ENCODE measurements at regions not wholly inside any gene's neighbourhood (a gene's known extent, or its start where the extent isn't known, plus 50 kb on each side); places are given as distances from the start of the nearest gene placed in this dataset.

DNA sequence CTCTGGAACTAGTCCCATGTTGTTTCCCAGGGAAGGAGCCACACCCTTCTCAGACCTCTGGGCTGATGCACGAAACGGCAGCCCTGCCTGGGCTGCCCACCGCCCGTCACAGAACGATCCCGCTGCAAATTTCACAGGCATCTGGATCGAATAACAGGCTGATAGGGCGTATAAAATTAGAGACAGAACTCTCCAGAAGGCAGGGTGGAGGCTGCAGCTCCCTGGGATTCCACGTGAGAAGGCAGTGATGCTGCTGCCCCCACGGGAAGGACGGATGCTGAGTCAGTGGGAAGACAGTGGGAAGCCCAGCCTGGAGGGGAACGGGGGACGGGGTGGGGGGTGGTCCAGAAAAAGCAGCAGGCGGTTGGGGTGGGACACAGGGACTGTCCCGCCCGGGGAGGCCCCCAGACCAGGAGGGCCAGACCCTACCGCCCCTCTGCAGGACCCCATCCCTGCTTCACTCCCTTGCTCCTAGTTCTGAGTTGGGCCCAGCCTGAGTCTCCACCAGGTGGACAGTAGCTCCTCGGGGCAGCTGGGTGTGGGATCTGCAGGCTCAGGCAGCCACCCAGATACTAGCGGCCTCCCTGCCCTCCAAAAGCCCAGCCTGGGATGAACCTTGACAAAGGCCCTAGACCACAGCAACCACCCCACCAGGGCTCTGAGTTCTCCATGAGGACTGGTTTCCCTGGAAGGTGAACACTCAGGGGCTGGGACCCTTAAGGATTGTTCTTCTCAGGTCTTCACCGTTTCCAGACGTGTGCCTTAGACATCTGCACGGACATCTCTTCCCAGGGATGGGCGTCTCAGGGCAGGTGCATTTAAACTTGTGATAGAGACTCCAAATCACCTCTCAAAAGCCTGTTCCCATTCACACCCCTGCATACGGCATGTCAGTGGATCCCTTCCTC lies 117.8 kb downstream of the METRNL start:
- TF ChIP-seq, protein P1, sequence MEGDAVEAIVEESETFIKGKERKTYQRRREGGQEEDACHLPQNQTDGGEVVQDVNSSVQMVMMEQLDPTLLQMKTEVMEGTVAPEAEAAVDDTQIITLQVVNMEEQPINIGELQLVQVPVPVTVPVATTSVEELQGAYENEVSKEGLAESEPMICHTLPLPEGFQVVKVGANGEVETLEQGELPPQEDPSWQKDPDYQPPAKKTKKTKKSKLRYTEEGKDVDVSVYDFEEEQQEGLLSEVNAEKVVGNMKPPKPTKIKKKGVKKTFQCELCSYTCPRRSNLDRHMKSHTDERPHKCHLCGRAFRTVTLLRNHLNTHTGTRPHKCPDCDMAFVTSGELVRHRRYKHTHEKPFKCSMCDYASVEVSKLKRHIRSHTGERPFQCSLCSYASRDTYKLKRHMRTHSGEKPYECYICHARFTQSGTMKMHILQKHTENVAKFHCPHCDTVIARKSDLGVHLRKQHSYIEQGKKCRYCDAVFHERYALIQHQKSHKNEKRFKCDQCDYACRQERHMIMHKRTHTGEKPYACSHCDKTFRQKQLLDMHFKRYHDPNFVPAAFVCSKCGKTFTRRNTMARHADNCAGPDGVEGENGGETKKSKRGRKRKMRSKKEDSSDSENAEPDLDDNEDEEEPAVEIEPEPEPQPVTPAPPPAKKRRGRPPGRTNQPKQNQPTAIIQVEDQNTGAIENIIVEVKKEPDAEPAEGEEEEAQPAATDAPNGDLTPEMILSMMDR (IDR thresholded peaks at IDR 0.05), result no peak
- TF ChIP-seq POLR2A (IDR thresholded peaks at IDR 0.05), result no peak
